Activated T-cell treated with anti-CD3 and anti-CD28 coated beads, Interleukin-2, amount 50 U/mL, for 48 hours (primary cell): ENCODE measurements at regions not wholly inside any gene's neighbourhood (a gene's known extent, or its start where the extent isn't known, plus 50 kb on each side); places are given as distances from the start of the nearest gene placed in this dataset.

Source experiments
- DNase-seq, 2 experiments: peaks; one replicate each; pipeline ENCODE4 v3.0.0-alpha.2; 2020

DNA sequence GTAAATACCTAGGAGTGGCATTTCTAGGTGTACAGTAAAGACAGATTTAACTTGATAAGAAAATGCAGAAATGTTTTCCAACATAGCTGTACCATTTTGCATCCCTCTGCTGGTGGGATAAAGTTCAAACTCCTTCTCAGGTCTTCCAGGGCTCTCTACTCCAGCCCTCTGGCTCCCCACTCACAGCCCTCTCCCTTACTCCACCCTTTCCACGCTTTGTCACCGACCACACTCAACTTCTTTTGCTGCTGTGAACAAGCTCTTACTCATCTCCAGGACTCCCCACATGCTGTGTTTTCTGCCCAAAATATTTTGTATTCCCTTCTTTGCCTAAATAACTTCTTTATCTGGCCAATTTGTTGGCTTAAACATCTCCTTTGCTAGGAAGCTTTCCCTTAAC lies 90.6 kb upstream of the OSMR start:
- DNase-seq: no peak

DNA sequence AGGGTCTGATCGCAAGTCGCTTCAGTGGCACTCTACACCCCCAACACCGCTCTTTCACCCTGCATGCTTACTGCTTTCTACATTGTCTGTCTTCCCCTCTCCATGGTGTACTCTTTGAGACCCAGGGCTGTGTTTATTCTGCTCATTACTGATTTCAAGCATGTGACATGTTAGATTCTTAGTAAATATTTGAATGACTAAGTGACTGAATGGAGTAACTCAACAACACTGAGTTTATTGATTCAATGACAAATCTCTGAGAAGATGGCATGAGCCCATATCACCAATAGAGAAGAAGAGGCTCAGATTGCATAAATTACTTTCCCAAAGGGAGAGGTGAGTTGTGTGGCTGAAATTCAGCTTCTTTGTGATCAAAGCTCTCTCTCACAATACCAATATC lies 89.7 kb upstream of the OSMR start:
- DNase-seq: no peak

DNA sequence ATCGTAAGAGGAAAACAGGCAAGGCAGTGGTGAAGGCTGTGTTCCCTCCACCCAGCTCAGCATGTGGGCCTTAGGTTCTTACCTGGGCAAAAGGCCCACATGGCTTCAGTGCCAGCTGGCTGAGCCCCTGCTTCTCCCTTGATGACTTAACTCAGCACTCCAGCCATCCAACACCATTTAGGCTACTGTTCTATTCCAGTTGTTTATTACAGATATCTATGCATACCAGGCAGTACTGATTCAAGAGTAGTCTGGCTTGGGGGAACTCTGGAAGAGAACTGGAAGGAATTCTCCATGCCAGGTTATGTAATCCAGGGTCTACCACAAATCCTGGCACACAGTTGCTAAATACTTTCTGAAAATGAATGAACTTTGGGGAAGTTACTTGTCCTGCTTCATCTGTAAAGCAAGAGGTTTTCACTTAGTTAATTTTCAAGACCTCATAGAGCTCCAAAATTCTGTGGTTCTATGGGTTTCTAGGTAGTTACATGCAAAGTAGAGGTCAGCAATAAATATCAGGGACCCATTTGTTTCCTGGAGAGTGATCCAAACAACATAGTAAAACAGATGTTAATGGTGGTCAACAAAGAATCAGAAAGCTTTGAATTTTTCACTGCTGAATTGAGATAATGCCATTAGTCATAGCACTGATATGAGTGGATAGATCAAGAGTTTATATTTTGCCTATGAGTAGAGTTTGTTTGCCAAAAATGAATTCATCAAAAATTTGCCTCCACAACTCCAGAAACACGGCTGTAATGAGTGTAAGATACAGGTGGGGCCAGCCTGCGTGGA lies 88.2 kb upstream of the OSMR start:
- DNase-seq: no peak

- no peak for DNase-seq
These were observed 86.8 kb upstream of the OSMR start for GRCh38 chr5:38758774-38759600.

GRCh38 chr5:38764937-38765391 lies 80.8 kb upstream of the OSMR start:
- DNase-seq: no peak

GRCh38 chr5:38765399-38765861 lies 80.4 kb upstream of the OSMR start:
- no peak for DNase-seq

DNA sequence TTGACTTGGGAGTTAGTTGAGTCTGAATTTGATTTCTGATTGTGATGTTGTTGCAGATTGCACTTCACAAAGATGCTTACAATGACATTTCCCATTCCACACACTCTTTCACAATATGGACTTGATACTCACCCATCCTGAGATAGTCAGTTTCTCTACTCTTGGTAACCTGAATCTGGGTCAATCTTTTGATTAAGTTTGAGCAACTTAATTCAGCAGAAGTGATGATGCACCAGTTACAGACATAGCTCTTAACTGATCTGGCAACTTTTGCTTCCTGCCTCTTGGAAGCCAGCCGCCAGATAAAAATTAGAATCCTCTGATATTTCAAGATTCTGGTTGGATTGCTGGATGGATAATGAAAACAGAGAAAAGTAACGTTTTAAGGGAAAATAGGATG lies 79.7 kb upstream of the OSMR start:
- no peak for DNase-seq

GRCh38 chr5:38768412-38769211 lies 77.2 kb upstream of the OSMR start:
- DNase-seq: no peak

GRCh38 chr5:38772471-38772870 lies 73.3 kb upstream of the OSMR start:
- no peak for DNase-seq

GRCh38 chr5:38775218-38775840 lies 70.5 kb upstream of the OSMR start:
- DNase-seq: no peak

DNA sequence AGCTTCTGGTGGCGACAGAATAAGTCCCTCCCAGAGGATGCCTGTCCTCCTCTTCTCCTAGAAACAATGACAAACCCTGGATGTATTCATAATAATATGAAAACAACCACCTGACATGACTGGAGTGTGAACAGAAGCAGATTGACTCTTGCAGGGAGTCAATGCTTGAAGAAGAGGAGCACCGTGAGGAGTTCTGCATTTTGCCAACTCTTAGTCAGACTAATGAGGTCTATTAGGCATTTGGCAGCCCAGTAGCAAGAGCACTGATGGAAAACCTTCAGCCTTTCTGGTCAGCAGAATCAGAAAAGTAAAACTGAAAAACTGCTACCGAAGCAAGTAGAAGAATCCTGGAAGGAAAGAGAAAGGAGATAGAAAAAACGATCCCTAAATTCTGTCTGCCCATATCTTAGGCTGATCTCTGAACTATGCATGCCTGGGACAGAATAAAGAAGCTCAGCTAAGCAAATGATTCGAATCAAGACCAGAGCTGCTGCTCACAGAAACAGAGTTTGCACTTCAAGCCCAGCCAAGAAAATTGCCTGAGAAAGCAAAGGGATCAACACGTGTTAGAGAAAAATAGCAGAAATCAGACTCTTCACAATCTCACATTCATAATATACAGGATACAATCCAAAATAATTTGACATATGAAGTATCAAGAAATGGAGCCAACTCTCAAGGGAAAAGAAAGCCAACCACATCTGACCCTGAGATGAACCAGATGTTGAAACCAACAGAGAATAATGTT lies 69.5 kb upstream of the OSMR start:
- no peak for DNase-seq

GRCh38 chr5:38777111-38777510 lies 68.7 kb upstream of the OSMR start:
- no peak for DNase-seq

DNA sequence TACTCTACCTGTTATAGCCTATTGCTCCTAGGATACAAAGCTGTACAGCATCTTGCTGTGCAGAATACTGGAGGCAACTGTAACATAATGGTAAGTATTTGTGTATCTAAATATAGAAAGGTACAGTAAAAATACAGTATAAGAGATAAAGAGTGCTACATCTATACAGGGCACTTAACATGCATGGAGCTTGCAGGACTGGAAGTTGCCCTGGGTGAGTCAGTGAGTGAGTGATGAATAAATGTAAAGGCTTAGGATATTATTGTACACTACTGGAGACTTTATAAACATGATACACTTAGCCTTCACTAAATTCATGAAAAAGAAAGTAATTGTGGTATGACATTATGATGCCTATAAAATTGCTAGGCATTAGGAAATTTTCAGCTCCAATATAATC lies 65.5 kb upstream of the OSMR start:
- no peak for DNase-seq

- no peak for DNase-seq
These were observed 64.9 kb upstream of the OSMR start for GRCh38 chr5:38780945-38781344.

DNA sequence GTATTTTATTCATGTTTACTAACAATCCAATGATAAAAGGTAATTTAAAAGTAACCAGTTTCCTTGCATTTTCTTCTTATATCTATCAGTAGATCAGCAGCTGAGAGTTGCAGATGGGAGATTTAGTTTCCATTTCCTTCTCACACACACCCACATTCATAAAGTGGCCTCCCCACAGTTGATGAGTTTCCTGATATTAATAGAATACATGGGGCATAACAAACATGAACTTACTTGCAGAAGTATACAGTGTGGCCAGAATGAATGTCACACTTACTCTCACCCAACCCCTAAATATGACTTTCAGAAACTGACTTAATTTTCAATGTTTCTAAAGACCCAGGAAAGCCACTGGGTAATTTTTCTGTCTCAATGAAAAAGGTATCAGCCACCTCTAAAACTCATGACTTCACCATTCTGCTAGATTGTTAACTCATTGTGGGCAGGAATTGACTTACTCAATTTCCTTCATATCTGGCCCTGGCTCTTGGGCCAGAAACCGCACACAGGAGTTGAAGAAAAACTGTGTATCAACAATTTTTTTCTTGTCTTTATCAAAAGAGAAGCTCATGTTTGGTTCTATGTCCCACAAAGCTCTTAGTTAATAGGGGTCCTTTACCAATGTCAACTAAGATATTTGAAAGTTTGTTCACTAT lies 63.5 kb upstream of the OSMR start:
- DNase-seq: no peak

GRCh38 chr5:38783011-38783561 lies 62.7 kb upstream of the OSMR start:
- DNase-seq: no peak

DNA sequence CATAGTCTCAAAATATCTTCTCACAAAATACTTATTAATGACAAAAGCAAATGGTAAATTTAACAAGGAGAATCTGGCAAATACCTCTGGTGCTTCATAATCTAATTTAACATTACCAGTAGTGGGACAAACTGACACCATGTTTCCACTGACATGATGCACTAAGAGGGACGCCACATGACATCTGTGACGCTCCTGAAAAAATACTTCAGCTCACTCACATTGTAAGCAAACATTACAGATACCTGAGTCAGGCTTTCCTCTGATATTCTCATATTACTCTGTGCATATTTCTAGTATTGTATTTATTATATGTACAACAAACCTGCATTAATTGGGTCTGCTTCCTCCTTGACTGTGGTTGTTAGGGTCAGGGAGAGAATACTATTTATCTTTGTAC lies 56.7 kb upstream of the OSMR start:
- DNase-seq: no peak

GRCh38 chr5:38789777-38790176 lies 56.0 kb upstream of the OSMR start:
- DNase-seq: no peak

DNA sequence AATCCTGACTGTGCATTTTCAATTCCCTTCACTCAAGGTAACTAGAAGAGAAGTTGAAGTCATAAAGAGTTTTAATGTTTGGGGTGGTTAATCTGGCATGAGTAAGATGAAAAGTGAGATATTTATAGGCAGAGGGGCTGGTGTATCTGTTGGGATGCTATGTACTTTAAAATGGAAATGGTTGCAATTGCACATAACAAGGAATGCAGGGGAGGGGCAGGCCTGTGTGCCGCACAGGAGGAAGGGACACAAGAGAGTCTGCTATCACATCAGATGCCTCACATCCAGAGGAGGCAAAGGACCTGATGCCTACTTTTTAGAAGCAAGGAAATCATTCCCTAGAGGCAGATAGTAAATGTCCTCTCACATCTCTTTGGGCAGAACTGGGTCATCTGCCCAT lies 55.5 kb upstream of the OSMR start:
- no peak for DNase-seq

DNA sequence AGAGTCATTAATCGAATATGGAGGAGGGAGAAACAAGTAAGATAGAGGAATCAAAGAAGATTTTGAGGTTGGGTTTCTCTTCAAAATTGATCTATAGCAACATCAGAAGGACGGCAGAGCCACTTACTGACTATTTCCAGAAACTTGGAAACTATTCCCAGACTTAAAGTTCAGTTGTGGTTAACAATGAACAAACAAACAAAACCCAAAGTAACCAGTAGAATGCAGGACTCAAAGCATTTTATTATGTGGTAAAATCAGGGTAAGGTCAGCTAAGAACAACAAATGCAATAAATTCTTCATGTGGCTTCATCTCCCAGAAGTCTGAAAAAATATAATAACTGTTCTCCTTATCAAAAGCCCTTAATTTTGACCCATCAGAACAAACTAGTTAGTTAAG lies 54.9 kb upstream of the OSMR start:
- DNase-seq: no peak

DNA sequence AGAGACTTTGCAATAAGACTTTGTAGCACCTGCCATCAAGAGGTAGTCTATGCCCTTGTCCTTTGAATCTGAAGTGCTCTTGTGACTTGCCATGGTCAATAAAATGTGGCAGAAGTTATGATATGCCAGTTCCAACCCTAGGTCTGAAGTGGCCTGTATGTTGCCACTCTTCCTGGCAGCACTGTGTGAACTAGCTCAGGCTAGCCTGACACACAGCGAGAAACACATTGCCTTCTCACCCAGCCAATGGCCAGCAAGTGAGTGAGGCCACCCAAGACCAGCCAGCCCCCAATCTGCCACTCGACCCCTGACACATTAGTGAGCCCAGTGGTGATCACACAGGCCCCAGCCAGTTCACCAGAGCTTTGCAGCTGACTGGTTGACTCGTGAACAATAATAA lies 52.7 kb upstream of the OSMR start:
- no peak for DNase-seq
